ENCODE measurements at regions not wholly inside any gene's neighbourhood (a gene's known extent, or its start where the extent isn't known, plus 50 kb on each side); places are given as distances from the start of the nearest gene placed in this dataset.
A peak's percentile ranks its signal among the peaks of the same experiment; 100 is the strongest.
"Not testable (repeated sequence)": the region's sequence is repeated elsewhere in the genome, so short reads cannot be mapped to it uniquely, and the experiment has no call there.

DNA sequence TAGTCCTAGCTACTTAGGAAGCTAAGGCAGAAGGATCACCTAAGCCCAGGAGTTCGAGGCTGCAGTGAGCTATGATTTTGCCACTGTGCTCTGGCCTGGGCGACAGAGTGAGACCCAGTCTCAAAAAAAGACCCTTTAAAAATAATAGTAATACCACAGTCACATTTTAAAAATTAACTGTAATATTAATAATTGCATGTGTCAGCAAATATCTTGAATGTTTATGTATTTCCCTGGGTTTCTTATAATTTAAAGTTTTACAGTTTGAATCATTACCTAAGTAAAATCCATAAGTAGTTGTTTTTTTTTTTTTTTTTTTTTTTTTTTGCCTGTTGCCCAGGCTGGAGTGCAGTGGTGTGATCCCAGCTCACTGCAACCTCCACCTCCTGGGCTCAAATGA lies 69.2 kb downstream of the LYZL2 start:
- no peak for DNase-seq

DNA sequence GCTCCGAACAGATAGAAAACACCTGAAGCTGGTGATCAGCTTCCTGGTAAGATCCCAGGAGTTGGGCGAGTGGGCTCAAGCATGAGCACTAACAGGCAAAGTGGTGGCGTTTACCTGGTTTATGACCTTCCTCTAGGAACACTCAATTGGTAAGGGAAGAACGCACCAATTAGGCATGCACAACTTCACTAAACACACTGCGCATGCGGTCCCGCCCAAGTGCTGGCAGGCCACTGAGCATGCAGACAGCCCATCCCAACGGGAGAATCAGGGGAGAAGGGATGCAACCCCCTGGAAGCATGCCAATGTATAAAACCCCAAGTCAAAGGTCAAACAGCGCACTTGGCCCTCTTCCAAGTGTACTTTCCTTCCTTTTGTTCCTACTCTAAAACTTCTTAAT lies 70.4 kb downstream of the LYZL2 start:
- no peak for DNase-seq

- no peak for DNase-seq
Observed at GRCh38 chr10:30558411-30558810, 71.1 kb downstream of the LYZL2 start.

DNA sequence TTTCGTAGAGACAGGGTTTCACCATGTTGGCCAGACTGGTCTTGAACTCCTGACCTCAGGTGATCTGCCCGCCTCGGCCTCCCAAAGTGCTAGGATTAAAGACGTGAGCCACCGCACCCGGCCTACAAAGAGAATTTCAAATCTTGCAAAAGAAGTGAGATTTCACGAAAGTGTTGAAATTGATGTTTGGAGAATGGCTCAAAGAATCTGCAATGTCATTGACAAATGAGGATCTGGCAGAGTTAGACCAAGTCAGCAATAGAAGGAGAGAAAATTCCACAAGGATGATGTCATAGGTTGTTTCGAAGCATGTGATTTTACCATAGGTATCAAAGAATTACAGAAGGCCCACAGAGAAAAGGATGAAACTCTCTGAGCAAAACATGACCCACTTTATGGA lies 71.7 kb downstream of the LYZL2 start:
- no peak for DNase-seq

DNA sequence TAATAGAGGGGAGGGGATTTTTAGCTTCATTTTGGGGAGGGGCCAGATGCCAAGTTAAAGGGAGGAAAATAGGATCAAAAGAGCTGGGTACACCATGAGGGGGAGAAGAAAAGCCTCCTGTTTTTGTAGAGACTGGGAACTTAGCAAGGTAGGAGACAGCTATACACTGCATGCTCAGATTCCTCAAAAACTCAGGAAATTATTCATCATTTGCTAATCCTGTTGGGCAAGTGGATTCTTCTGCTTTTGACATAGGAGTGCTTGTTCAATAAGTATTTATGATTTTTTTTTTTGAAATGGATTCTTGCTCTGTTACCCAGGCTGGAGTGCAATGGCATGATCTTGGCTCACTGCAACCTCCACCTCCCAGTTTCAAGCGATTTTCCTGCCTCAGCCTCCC lies 73.4 kb downstream of the LYZL2 start:
- no peak for DNase-seq

DNA sequence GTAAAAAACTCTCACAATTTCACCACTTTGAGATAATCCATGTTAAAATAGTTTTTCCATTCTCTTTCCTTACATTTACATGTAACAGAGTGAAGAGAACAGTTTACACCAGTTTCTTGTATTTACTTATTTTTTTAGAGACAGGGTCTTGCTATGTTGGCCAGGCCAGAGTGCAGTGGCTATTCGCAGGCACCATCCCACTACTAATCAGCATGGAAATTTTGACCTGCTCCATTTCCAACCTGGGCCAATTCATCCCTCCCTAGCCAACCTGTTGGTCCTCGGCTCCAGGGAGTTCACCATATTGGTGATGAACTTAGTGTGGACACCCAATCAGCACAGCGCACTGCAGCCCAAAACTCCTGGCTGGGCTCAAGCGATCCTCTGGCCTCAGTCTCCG lies 74.1 kb downstream of the LYZL2 start:
- DNase-seq = no peak

- DNase-seq = no peak
Observed at GRCh38 chr10:30554440-30554825, 75.1 kb downstream of the LYZL2 start.

DNA sequence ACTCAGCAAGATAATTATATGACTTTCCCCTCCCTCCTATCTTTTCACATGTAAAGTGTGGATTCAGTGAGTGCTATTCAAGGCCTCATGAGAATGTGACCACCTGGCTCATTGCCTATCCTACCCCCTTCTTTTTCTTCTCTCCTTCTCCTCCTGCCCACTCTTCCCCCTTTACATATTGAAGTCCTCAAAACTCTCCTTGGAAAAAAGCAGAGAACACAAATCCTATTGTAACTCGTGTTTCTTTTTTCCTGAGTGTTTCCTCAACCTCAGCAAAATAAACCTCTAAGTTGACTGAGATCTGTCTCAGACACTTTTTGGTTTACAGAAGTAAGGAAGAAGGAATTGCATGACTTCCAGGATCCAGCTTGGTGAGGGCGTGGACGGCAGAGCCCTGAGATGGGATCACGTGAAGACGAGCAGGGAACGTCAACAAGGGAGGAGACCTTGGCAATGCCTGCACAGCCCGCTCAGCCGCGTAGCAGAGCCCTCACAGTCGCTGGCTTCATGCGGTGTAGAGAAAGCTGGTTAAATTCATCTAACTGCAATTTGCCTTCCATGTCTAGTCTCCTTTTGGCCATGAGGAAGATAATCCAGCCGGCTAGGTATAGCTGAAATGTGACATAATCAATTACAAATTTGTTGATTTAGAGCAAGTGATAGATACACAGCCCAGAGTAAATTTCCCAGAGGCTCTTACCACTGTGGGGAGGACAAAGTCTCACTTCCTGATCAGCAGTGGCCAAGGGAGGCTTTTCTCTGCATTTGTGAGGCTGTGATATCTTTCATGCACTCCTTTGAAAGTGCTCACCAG lies 75.7 kb downstream of the LYZL2 start:
- DNase-seq = no peak

DNA sequence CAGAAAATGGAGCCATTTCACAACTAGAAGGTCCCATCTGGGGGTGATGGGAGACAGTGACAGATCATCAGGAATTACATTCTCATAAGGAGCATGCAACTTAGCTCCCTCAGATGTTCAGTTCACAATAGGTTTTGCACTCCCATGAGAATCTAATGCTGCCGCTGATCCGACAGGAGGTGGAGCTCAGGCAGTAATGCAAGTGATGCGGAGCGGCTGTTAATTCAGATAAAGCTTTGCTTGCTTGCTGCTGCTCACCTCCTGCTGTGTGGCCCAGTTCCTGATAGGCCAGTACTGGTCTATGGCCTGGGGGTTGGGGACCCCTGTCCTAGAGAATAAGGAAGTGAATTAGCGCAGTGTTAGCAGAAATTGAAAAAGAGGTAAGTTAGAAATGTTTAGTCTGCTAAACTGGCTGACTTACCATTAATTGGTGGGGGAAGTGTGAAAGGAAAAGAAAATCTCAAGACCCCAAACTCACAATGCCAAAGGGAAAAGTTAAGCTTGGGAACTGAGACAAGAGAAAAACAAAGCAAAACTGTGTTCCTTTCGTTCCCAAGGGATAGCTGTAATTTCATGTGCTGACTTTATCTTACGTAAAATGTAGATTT lies 76.4 kb downstream of the LYZL2 start:
- no peak for DNase-seq

DNA sequence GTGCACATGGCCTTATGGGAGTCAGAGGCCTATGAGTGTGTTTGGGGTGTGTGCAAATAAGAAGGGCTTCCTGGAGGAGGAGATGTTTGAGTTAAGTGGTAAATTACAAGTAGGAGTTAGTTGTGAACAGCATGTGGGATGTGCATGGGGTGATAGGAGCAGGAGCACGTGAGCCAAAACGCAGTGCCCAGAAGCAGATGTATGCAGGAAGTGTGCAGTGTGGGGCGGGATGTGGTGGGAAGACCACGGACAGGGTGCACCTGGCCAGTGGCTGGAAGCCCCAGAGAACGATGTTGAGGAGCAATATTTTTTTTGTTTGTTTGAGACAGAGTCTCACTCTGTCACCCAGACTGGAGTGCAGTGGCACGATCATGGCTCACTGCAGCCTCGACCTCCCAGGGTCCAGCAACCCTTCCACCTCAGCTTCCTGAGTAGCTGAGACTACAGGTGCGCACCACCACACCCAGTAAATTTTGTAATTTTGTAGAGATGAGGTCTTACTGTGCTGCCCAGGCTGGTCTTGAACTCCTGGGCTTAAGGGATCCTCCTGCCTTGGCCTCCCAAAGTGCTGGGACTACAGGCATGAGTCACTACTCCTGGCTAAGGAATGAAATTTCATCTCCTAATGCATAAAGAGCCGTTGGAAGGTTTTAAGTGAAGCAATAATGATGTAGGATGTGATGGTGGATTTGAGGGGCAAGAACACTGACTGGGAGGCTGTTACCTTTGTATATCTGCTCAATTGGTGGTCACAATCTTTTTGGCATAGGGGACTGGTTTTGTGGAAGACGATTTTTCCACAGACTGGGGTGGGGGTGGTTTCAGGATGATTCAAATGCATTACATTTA lies 78.4 kb downstream of the LYZL2 start:
- no peak for DNase-seq

GRCh38 chr10:30549134-30549687 lies 80.3 kb downstream of the LYZL2 start:
- not testable (repeated sequence) for DNase-seq

- no peak for DNase-seq
Observed at GRCh38 chr10:30546511-30546910, 83.0 kb downstream of the LYZL2 start.

GRCh38 chr10:30542895-30543288 lies 86.7 kb downstream of the LYZL2 start:
- no peak for DNase-seq

GRCh38 chr10:30542001-30542894 lies 87.3 kb downstream of the LYZL2 start:
- DNase-seq = no peak

- DNase-seq = no peak
Observed at GRCh38 chr10:30540276-30540675, 89.3 kb downstream of the LYZL2 start.

DNA sequence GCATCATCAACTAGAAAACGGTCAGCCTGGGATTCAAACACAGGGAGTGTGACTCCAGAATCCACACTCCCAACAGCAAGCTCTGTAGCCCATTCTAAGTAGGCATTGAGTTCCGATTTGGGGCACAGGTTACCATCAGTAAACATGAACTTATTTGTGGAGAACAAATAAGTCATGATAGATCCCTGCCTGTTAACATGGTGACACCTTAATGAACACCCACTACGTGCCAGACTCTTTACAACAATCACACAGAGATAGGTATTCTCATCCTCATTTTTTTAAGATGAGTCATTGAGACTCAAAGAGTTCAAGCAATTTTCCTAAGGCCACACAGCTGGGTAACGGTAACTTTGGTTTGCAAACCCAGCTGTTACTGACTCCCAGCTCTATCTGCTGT lies 91.5 kb downstream of the LYZL2 start:
- DNase-seq = no peak

- DNase-seq = no peak
Observed at GRCh38 chr10:30537586-30537985, 92.0 kb downstream of the LYZL2 start.

DNA sequence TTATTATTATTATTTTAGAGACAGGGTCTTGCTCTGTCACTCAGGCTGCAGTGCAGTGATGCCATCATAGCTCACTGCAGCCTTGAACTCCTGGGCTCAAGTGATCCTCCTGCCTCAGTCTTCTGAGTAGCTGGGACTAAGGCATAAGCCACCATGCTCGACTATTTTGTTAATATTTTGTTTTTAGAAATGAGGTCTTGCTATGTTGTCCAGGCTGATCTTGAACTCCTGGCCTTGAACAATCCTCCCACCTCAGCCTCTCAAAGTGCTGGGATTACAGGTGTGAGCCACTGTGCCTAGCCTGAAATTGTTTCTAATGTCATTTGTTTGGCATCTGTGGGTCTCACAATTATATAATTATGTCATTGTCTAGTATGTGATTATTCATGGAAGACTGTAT lies 92.4 kb downstream of the LYZL2 start:
- not testable (repeated sequence) for DNase-seq

DNA sequence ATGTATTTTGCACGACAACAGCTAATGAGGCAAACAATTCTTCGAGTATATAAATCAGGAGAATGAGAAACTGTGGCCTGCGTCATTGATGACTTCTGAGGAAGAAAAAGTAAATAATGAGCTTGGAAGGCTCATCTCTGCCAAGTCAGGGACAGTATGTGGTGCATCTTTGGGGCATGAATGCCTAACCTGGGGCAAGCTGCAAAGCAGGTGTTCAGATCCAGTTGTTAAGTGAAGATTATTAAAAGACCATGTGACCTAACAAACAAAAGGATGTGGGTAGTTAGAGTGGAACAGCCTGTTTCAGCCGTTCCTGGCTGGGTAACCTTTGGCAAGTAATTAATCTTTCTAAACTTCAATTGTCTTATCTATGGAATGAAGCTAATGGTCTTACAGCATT lies 93.0 kb downstream of the LYZL2 start:
- no peak for DNase-seq

- DNase-seq = no peak
Observed at GRCh38 chr10:30535677-30536076, 93.9 kb downstream of the LYZL2 start.

GRCh38 chr10:30534465-30535144 lies 94.9 kb downstream of the LYZL2 start:
- peak; percentile 62 for DNase-seq

All from stimulated activated CD4-positive, alpha-beta T cell treated with anti-CD3 and anti-CD28 coated beads, Interleukin-12 subunit alpha, Interleukin-12 subunit beta, amount 100 ng/mL, for 4 hours (primary cell).